ENCODE measurements at regions not wholly inside any gene's neighbourhood (a gene's known extent, or its start where the extent isn't known, plus 50 kb on each side); places are given as distances from the start of the nearest gene placed in this dataset.

- POLR2A ChIA-PET, result no interaction called here
These were observed 414.4 kb upstream of the CFAP20DC start for GRCh38 chr3:59464187-59464586.

GRCh38 chr3:59463253-59463652 is 413.4 kb upstream of the CFAP20DC start:
- POLR2A ChIA-PET, result no interaction called here
- CTCF ChIA-PET, result no interaction called here

More at GRCh38 chr3:59464187-59464586, 414.4 kb upstream of the CFAP20DC start:
- CTCF ChIA-PET, result no interaction called here

GRCh38 chr3:59460068-59460467 is 410.2 kb upstream of the CFAP20DC start:
- ChIA-PET CTCF (no interaction called here), POLR2A (no interaction called here)

GRCh38 chr3:59456852-59457485 is 407.1 kb upstream of the CFAP20DC start:
- POLR2A ChIA-PET, result no interaction called here
- CTCF ChIA-PET, result interaction anchor here (1.3 kb wide), 1 partner anchor 144 kb away, joined by 3 read pairs; no protein-coding TSS in a partner anchor

GRCh38 chr3:59451800-59452746 is 402.2 kb upstream of the CFAP20DC start:
- POLR2A ChIA-PET, result interaction anchor here (1.3 to 1.5 kb wide), 2 partner anchors 25 to 27 kb away, joined by 5 read pairs; no protein-coding TSS in a partner anchor
- CTCF ChIA-PET, result interaction anchor here (1.1 kb wide), 2 partner anchors 25 to 31 kb away, joined by 4 read pairs; no protein-coding TSS in a partner anchor

- ChIA-PET CTCF (interaction anchor here (1.1 kb wide), 2 partner anchors 24 to 30 kb away, joined by 4 read pairs; no protein-coding TSS in a partner anchor), POLR2A (interaction anchor here (1.3 to 1.5 kb wide), 2 partner anchors 24 to 26 kb away, joined by 5 read pairs; no protein-coding TSS in a partner anchor)
These were observed 401.3 kb upstream of the CFAP20DC start for GRCh38 chr3:59450946-59451763.

GRCh38 chr3:59450437-59450836 is 400.6 kb upstream of the CFAP20DC start:
- ChIA-PET POLR2A (no interaction called here), CTCF (no interaction called here)

GRCh38 chr3:59446775-59447465 is 397.1 kb upstream of the CFAP20DC start:
- CTCF ChIA-PET, result no interaction called here

GRCh38 chr3:59444676-59445075 is 394.9 kb upstream of the CFAP20DC start:
- ChIA-PET CTCF (interaction anchor here (0.9 kb wide), 1 partner anchor 18 kb away, joined by 4 read pairs; no protein-coding TSS in a partner anchor), POLR2A (interaction anchor here (0.8 kb wide), 1 partner anchor 17 kb away, joined by 3 read pairs; no protein-coding TSS in a partner anchor)

More at GRCh38 chr3:59446775-59447465, 397.1 kb upstream of the CFAP20DC start:
- POLR2A ChIA-PET, result no interaction called here

GRCh38 chr3:59444294-59444671 is 394.5 kb upstream of the CFAP20DC start:
- CTCF ChIA-PET, result interaction anchor here (0.9 kb wide), 1 partner anchor 18 kb away, joined by 4 read pairs; no protein-coding TSS in a partner anchor
- POLR2A ChIA-PET, result interaction anchor here (0.8 kb wide), 1 partner anchor 17 kb away, joined by 3 read pairs; no protein-coding TSS in a partner anchor

GRCh38 chr3:59443618-59444293 is 393.9 kb upstream of the CFAP20DC start:
- ChIA-PET CTCF (interaction anchor here (0.9 kb wide), 1 partner anchor 17 kb away, joined by 4 read pairs; no protein-coding TSS in a partner anchor), POLR2A (interaction anchor here (0.8 kb wide), 1 partner anchor 16 kb away, joined by 3 read pairs; no protein-coding TSS in a partner anchor)

- ChIA-PET CTCF (no interaction called here), POLR2A (no interaction called here)
These were observed 392.2 kb upstream of the CFAP20DC start for GRCh38 chr3:59442046-59442445.

GRCh38 chr3:59440285-59441028 is 390.6 kb upstream of the CFAP20DC start:
- ChIA-PET POLR2A (no interaction called here), CTCF (interaction anchor here (0.8 kb wide), 1 partner anchor 9 kb away, joined by 3 read pairs; no protein-coding TSS in a partner anchor)

- ChIA-PET POLR2A (no interaction called here), CTCF (no interaction called here)
These were observed 388.7 kb upstream of the CFAP20DC start for GRCh38 chr3:59438492-59438891.

- POLR2A ChIA-PET, result no interaction called here
- CTCF ChIA-PET, result no interaction called here
These were observed 386.5 kb upstream of the CFAP20DC start for GRCh38 chr3:59436164-59436958.

- ChIA-PET POLR2A (no interaction called here), CTCF (interaction anchor here (1.5 kb wide), 1 partner anchor 142 kb away, joined by 3 read pairs; no protein-coding TSS in a partner anchor)
These were observed 383.7 kb upstream of the CFAP20DC start for GRCh38 chr3:59433546-59433945.

GRCh38 chr3:59432665-59433064 is 382.8 kb upstream of the CFAP20DC start:
- CTCF ChIA-PET, result interaction anchor here (1.5 kb wide), 1 partner anchor 143 kb away, joined by 3 read pairs; no protein-coding TSS in a partner anchor
- POLR2A ChIA-PET, result no interaction called here

All from activated CD8-positive, alpha-beta memory T cell treated with anti-CD3 and anti-CD28 coated beads for 36 hours (primary cell).